Keratinocyte (primary cell): ENCODE measurements at regions not wholly inside any gene's neighbourhood (a gene's known extent, or its start where the extent isn't known, plus 50 kb on each side); places are given as distances from the start of the nearest gene placed in this dataset.

Experiments used
- DNase-seq: peaks from one replicate; pipeline ENCODE4 v3.0.0-alpha.2; 2011; ENCODE audit warnings: low read depth, missing footprints, low spot score
- FAIRE-seq: peaks from 2 replicates; lab custom pipeline; 2011; peaks lifted over from hg19 to GRCh38; lab: Jason Lieb, UNC
- H2AFZ ChIP-seq: 2 replicates; pipeline ENCODE4 v1.6.0; 2012; ENCODE audit warnings: low read length, control low read depth, inconsistent platforms; ENCODE audit not compliant: control insufficient read depth
- H3K27ac ChIP-seq: 2 replicates; pipeline ENCODE4 v1.5.1; 2011; ENCODE audit warnings: low read length; ENCODE audit not compliant: control insufficient read depth, insufficient read depth
- H3K27me3 ChIP-seq: 3 replicates; pipeline ENCODE4 v1.6.0; 2011; ENCODE audit warnings: low read length; ENCODE audit not compliant: control insufficient read depth, insufficient read depth; ENCODE audit errors: extremely low read depth
- H3K36me3 ChIP-seq, 2 experiments: 2 replicates in 1 of 2; 3 replicates in 1 of 2; pipeline ENCODE4 v1.5.1; 2011; ENCODE audit warnings: low read length in 2 of 2, mild to moderate bottlenecking in 1 of 2; ENCODE audit not compliant: control insufficient read depth in 2 of 2, insufficient read depth in 2 of 2; ENCODE audit errors: extremely low read depth in 1 of 2
- H3K4me1 ChIP-seq: 3 replicates; pipeline ENCODE4 v1.5.1; 2011; ENCODE audit warnings: low read length; ENCODE audit not compliant: control insufficient read depth, insufficient read depth; ENCODE audit errors: extremely low read depth
- H3K4me2 ChIP-seq: 3 replicates; pipeline ENCODE4 v1.6.0; 2011; ENCODE audit warnings: low read depth, low read length; ENCODE audit not compliant: control insufficient read depth, insufficient read depth; ENCODE audit errors: extremely low read depth
- H3K4me3 ChIP-seq, 3 experiments: fragments of 200-600 bp in 1 of 3; sonication (generic) in 1 of 3; 2 replicates in 2 of 3; 3 replicates in 1 of 3; pipeline ENCODE4 v1.5.1; 2011 to 2016; ENCODE audit warnings: low read length in 3 of 3, mild to moderate bottlenecking in 3 of 3, control low read depth in 2 of 3, inconsistent platforms in 1 of 3, low read depth in 1 of 3, mixed read lengths in 1 of 3, mixed run types in 1 of 3, moderate library complexity in 1 of 3; ENCODE audit not compliant: control insufficient read depth in 2 of 3, insufficient read depth in 2 of 3; ENCODE audit errors: extremely low read depth in 1 of 3
- H3K79me2 ChIP-seq: 2 replicates; pipeline ENCODE4 v1.6.0; 2012; ENCODE audit warnings: low read length; ENCODE audit not compliant: control insufficient read depth, insufficient read depth
- H3K9ac ChIP-seq: 3 replicates; pipeline ENCODE4 v1.6.0; 2011; ENCODE audit warnings: low read length; ENCODE audit not compliant: control insufficient read depth, insufficient read depth; ENCODE audit errors: extremely low read depth
- H3K9me1 ChIP-seq: 3 replicates; pipeline ENCODE4 v1.6.0; 2011; ENCODE audit warnings: low read length; ENCODE audit not compliant: control insufficient read depth, insufficient read depth; ENCODE audit errors: extremely low read depth
- H3K9me3 ChIP-seq: 2 replicates; pipeline ENCODE4 v1.5.1; 2012; ENCODE audit warnings: low read depth, low read length; ENCODE audit not compliant: control insufficient read depth
- H4K20me1 ChIP-seq: 3 replicates; pipeline ENCODE4 v1.6.0; 2011; ENCODE audit warnings: low read length; ENCODE audit not compliant: control insufficient read depth, insufficient read depth; ENCODE audit errors: extremely low read depth
- CTCF ChIP-seq, 3 experiments: IDR thresholded peaks in 1 of 3; conservative IDR thresholded peaks in 1 of 3; optimal IDR thresholded peaks in 1 of 3; 2 replicates in 2 of 3; 3 replicates in 1 of 3; pipeline versions ENCODE3 to v1.5.1; 2011; ENCODE audit warnings: low read length in 3 of 3, mild to moderate bottlenecking in 3 of 3, moderate library complexity in 2 of 3, control low read depth in 1 of 3, inconsistent platforms in 1 of 3; ENCODE audit not compliant: insufficient read depth in 2 of 3; ENCODE audit errors: extremely low read depth in 1 of 3
- EZH2 ChIP-seq: IDR thresholded peaks from one replicate; pipeline ENCODE4 v1.6.1; 2012; ENCODE audit warnings: inconsistent platforms, mild to moderate bottlenecking, low read length, moderate library complexity
- dilution Hi-C: fragments of 300-500 bp; cut with MboI; formaldehyde crosslinking; loops from one replicate; pipeline ENCODE4 v1.7.0; 2020; ENCODE audit warnings: low sequenced_read_pairs; ENCODE audit not compliant: extremely low pct_ligation_motif_present

DNA sequence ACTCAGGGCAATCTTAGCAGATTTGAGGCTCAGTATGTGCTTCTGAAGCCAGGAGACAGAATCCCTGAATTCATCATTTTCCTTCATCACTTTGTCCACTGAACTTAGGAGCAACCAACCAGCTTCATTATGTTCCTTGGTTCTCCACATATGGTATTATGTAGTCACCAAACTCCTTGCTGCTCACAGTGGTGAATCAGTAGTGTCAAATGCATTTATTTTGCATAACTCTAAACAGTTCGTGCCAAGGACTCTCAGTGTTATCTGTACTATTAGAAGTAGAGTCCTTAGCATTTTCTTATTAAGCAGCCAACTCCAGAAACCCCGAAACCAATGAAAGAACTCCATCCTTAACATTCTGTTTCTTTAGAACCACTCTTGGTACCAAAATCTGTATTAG is 466.9 kb upstream of the RGS6 start:
- H3K9me3 ChIP-seq: no peaks in the 10 kb centered on the region
- H3K9ac ChIP-seq: no peak overlapping the region
- DNase-seq (no peak), FAIRE-seq (no peak)
- no peaks in the 10 kb centered on the region for H4K20me1 ChIP-seq
- H3K4me3 ChIP-seq: no peak overlapping the region
- no peak for TF ChIP-seq EZH2
- no peak for TF ChIP-seq CTCF (optimal IDR thresholded peaks at IDR 0.05 in 1 of 3, IDR thresholded peaks at IDR 0.05 in 1 of 3, conservative IDR thresholded peaks at IDR 0.05 in 1 of 3; ENCODE audit: extremely low read depth in 1 of 3, insufficient read depth in 2 of 3, low read length in 3 of 3)
- H3K27ac ChIP-seq: no peak overlapping the region
- dilution Hi-C loops: no loop called here
- H3K4me1 ChIP-seq: peaks cover 2% of the 10 kb centered on the region
- H3K79me2 ChIP-seq: no peaks in the 10 kb centered on the region
- H3K4me2 ChIP-seq: no peak overlapping the region
- peaks cover 0 to 4% of the 10 kb centered on the region in 2 experiments for H3K36me3 ChIP-seq
- no peaks in the 10 kb centered on the region for H3K9me1 ChIP-seq
- H2AFZ ChIP-seq: no peak overlapping the region
- H3K27me3 ChIP-seq: no peaks in the 10 kb centered on the region

GRCh38 chr14:71466251-71466650 is 466.0 kb upstream of the RGS6 start:
- H3K4me1 ChIP-seq: no peaks in the 10 kb centered on the region
- no peak overlapping the region for H2AFZ ChIP-seq
- dilution Hi-C loops: no loop called here
- no peaks in the 10 kb centered on the region for H3K9me1 ChIP-seq
- H3K4me2 ChIP-seq: no peak overlapping the region
- no peaks in the 10 kb centered on the region for H3K79me2 ChIP-seq
- TF ChIP-seq CTCF (optimal IDR thresholded peaks at IDR 0.05 in 1 of 3, IDR thresholded peaks at IDR 0.05 in 1 of 3, conservative IDR thresholded peaks at IDR 0.05 in 1 of 3; ENCODE audit: extremely low read depth in 1 of 3, insufficient read depth in 2 of 3, low read length in 3 of 3) (no peak), EZH2 (no peak)
- no peak overlapping the region for H3K9ac ChIP-seq
- H3K27me3 ChIP-seq: no peaks in the 10 kb centered on the region
- no peak overlapping the region for H3K4me3 ChIP-seq
- H3K36me3 ChIP-seq: peaks cover 0 to 4% of the 10 kb centered on the region in 2 experiments
- DNase-seq (no peak), FAIRE-seq (no peak)
- H4K20me1 ChIP-seq: no peaks in the 10 kb centered on the region
- no peaks in the 10 kb centered on the region for H3K9me3 ChIP-seq
- H3K27ac ChIP-seq: no peak overlapping the region
